Neural crest cell (in vitro differentiated cells): ENCODE measurements at regions not wholly inside any gene's neighbourhood (a gene's known extent, or its start where the extent isn't known, plus 50 kb on each side); places are given as distances from the start of the nearest gene placed in this dataset.

ENCODE experiments used
- DNase-seq: peaks from one replicate; pipeline ENCODE4 v3.0.0; 2021; ENCODE audit warnings: low read depth, mixed read lengths, low spot score
- H3K27ac Mint-ChIP-seq: one replicate; pipeline ENCODE4 v1.8.0; 2021; ENCODE audit warnings: mild to moderate bottlenecking, mixed read lengths; ENCODE audit not compliant: unreplicated experiment
- H3K27me3 Mint-ChIP-seq: 2 replicates; pipeline ENCODE4 v1.8.0; 2021; ENCODE audit warnings: low read depth, mild to moderate bottlenecking, mixed read lengths
- H3K36me3 Mint-ChIP-seq: 2 replicates; pipeline ENCODE4 v1.8.0; 2021; ENCODE audit warnings: low read depth, mild to moderate bottlenecking, mixed read lengths
- H3K4me1 Mint-ChIP-seq: 2 replicates; pipeline ENCODE4 v1.8.0; 2021; ENCODE audit warnings: mixed read lengths
- H3K4me3 Mint-ChIP-seq: one replicate; pipeline ENCODE4 v1.8.0; 2021; ENCODE audit warnings: mild to moderate bottlenecking, mixed read lengths
- H3K9me3 Mint-ChIP-seq: 2 replicates; pipeline ENCODE4 v1.8.0; 2021; ENCODE audit warnings: mixed read lengths
- CTCF ChIP-seq: fragments of 200-600 bp; sonication (generic); conservative IDR thresholded peaks from 2 replicates; pipeline ENCODE4 v1.5.0; 2021; ENCODE audit warnings: antibody characterized with exemption, mild to moderate bottlenecking

DNA sequence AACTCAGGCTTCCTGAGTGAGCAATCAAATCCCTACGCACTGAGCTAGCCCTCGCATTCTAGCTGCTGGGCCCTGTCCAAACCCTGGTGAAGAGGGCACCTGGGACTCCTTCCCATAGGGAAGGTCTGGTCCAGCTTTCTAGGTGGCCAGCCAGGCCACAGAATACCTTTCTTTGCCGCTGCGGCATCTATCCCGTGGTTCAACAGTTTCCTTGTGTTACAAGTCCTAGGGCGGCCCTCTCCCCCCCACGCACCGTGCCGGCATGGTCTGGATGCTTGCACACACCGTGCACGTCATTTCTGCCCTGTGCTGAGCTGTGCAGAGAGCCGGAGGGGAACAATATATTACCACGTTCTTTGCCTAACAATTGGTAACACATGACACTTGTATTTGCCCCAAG lies 164.6 kb upstream of the TSHZ3 start:
- H3K27me3 Mint-ChIP-seq = peaks cover 6% of the 10 kb centered on the region
- DNase-seq = no peak
- no peak for TF ChIP-seq CTCF
- H3K4me1 Mint-ChIP-seq = no peaks in the 10 kb centered on the region
- H3K9me3 Mint-ChIP-seq = no peaks in the 10 kb centered on the region
- no peak overlapping the region for H3K27ac Mint-ChIP-seq
- H3K36me3 Mint-ChIP-seq = no peaks in the 10 kb centered on the region
- H3K4me3 Mint-ChIP-seq = no peak overlapping the region

DNA sequence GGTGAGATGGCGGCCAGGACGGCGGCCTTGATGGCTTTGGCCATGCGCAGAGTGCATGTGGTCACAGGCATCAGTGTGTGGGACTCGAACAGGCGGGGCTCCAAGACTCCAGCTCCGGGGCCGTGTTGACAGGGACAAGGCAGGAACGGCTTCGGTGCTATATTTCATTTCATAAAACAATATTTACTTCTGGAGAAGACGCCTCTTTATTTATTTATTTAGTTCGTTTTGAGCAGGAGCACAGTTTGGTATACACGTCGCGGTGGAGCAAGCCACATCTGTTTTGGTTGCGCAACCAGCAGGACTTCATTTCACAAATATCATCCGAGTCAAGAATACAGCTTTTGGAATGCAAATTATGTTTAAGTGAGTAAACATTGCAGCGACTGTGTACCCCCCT lies 166.7 kb upstream of the TSHZ3 start:
- no peak for DNase-seq
- Mint-ChIP-seq H3K9me3 (no peaks in the 10 kb centered on the region), H3K4me1 (no peaks in the 10 kb centered on the region), H3K36me3 (no peaks in the 10 kb centered on the region), H3K4me3 (no peak overlapping the region), H3K27me3 (peaks cover 2% of the 10 kb centered on the region), H3K27ac (peak overlapping the region; percentile 27)
- no peak for TF ChIP-seq CTCF

- no peak for TF ChIP-seq CTCF
- no peaks in the 10 kb centered on the region for H3K36me3 Mint-ChIP-seq
- peaks cover 2% of the 10 kb centered on the region for H3K27me3 Mint-ChIP-seq
- H3K4me3 Mint-ChIP-seq = no peak overlapping the region
- no peak for DNase-seq
- no peaks in the 10 kb centered on the region for H3K9me3 Mint-ChIP-seq
- H3K4me1 Mint-ChIP-seq = no peaks in the 10 kb centered on the region
- no peak overlapping the region for H3K27ac Mint-ChIP-seq
Measured at GRCh38 chr19:31516756-31517155, 167.5 kb upstream of the TSHZ3 start.

DNA sequence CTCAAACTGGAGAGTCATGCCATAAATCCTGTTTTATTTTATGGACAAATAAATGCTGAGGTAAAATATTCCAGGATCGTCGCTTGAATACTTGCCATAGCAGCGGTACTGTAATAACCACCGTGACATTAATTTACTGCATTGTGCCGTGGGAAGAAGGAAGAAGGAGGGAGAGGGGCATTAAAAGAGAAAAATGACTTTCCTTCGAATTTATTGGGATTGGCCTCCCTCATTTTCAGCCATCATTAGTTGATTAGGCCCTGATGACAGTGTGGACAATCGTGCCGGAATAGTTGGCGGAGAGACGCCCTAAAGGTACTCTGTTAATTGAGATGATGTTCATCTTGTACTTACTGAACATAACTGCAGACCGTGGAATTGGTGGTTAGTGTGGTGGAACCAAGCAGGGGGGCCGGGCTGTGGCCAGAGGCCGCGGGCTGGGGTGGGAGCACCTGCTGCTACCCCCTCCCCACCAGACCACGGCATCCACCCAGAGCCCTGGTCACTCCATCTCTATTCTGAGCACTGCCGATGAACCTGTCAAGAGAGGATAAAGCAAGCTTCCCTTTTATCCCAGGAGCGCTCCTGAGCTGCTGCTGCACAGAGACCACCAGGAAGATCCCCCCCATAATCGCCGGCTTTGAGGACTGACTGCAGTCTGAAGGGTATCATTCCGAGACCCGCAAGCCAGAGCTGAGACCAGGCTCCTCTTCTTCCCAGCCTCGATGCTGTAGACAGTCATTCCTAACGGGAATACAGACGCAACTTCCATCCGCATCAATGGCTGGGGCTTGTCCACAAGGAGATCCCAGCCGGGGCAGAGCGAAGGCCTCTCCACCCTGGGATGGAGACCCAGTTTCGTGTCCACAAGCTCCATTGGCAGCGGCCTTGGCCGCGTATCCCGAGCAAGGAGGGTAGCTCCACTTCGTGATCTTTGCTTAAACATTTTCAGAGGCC lies 168.3 kb upstream of the TSHZ3 start:
- no peaks in the 10 kb centered on the region for H3K36me3 Mint-ChIP-seq
- no peak overlapping the region for H3K4me3 Mint-ChIP-seq
- H3K4me1 Mint-ChIP-seq = no peaks in the 10 kb centered on the region
- no peaks in the 10 kb centered on the region for H3K9me3 Mint-ChIP-seq
- peaks cover 2% of the 10 kb centered on the region for H3K27me3 Mint-ChIP-seq
- DNase-seq = no peak
- TF ChIP-seq CTCF = no peak
- H3K27ac Mint-ChIP-seq = no peak overlapping the region

DNA sequence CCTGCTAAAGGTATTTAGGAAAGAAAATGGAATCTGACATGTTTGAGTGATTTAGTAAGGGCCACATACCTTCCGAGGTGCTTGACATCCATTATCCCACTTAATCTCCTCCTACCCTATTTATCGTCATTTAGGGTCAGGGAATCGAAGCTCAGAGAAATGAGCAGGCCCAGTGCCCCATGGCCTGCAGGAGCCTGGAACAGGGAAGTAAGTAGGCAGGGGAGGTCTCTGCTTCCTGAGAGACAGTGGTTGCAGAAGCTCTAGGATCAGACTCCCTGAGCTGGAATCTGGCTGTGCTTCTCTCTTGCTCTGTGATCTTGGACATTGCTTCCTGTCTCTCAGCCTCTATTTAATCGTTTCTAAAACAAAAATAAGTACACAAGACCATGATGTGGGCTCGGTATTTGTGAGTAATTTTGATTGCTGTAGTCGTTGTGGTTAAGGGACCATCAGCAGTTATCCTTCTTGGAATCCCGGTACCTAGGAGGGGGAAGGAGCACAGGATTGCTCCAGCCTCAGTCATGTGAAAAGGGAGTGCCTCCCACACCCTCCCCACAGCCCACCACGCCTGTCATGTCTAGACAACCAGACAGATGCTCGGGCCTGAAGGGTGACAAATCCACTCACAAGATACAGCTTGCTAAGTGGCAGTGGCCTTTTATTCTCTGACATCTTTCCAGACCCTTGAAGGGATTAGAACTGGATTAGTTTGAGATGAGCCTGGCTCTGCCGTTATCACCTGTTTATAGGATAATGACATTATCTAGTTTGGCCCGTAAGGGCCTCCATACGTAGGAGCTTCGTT lies 169.2 kb upstream of the TSHZ3 start:
- Mint-ChIP-seq H3K4me3 (no peak overlapping the region), H3K4me1 (no peaks in the 10 kb centered on the region), H3K27ac (no peak overlapping the region), H3K36me3 (no peaks in the 10 kb centered on the region), H3K9me3 (no peaks in the 10 kb centered on the region), H3K27me3 (no peaks in the 10 kb centered on the region)
- no peak for DNase-seq
- no peak for TF ChIP-seq CTCF
